ENCODE measurements at regions not wholly inside any gene's neighbourhood (a gene's known extent, or its start where the extent isn't known, plus 50 kb on each side); places are given as distances from the start of the nearest gene placed in this dataset.

DNA sequence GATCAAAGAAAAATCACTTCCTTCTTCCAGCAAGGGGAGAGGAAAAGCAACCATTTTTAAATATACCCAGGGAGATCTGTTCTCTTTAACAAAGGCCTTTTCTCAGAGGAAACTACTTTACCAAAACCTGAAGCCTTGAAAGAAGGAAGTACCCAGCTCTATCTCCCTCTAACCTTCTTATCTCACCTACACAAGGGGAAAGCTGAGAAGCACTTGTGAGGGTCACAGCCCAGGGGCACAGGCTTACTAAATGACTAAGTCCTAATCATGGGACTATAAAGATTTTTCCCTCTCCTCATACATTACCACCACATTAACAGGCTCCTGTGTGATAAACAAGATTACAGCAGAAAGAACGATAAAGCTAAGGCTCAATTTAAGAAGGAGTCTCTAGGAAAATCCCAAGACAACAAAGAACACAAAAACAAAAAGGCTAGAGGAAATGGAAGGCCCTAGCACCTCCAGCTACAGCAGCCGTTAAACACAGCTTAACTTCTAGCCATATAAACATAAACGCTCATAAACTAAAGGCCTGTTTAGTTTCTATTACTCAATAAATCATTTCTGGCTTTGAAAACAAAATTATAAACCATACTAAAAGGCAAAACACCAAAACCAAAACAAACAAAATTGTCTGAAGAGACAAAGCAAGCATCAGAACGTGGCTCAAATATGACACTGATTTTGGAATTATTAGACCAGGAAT is 284.9 kb upstream of the ECI2 start:
- no peak for TF ChIP-seq POLR2A (IDR thresholded peaks at IDR 0.05)
- no peak for TF ChIP-seq CTCF (IDR thresholded peaks at IDR 0.05)

All from lower leg skin (tissue), 3 donors.